ENCODE measurements at regions not wholly inside any gene's neighbourhood (a gene's known extent, or its start where the extent isn't known, plus 50 kb on each side); places are given as distances from the start of the nearest gene placed in this dataset.

GRCh38 chr1:208641579-208642280, 397.5 kb upstream of the PLXNA2 start:
- TF ChIP-seq CTCF (conservative IDR thresholded peaks at IDR 0.05) (no peak), EZH2 (IDR thresholded peaks at IDR 0.05; ENCODE audit: low read depth) (no peak)

Measured in PC-9 (cell line).